ENCODE measurements at regions not wholly inside any gene's neighbourhood (a gene's known extent, or its start where the extent isn't known, plus 50 kb on each side); places are given as distances from the start of the nearest gene placed in this dataset.

DNA sequence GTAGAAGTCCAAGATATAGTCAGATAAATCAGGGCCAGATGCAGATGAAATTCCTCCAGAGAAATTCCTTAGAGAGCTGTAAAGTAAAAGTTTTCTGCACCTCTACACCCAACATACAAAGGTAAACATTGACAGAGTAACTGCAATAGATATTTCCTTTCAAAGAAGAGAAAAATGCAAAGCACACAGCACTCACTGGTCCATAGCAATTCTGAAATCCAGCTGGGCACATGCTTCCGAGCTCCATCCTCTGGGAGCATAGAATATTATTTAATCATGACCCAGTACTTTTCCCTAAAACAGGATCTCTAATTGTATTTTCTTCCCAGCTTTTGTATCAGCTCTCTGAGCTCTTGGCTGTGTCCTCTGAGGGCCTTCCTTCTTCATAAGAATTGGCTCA is 239.5 kb upstream of the IRX3 start:
- ATAC-seq (ENCODE audit: low read depth): no peak
- no peak overlapping the region for H3K27ac Mint-ChIP-seq
- peaks cover 6% of the 10 kb centered on the region for H3K9me3 Mint-ChIP-seq
- H3K4me3 Mint-ChIP-seq: no peak overlapping the region
- H3K4me1 Mint-ChIP-seq: no peaks in the 10 kb centered on the region
- no peak for DNase-seq (ENCODE audit: low spot score in 2 of 2)
- H3K36me3 Mint-ChIP-seq: no peaks in the 10 kb centered on the region
- no peaks in the 10 kb centered on the region for H3K27me3 Mint-ChIP-seq

GRCh38 chr16:54525104-54525503 is 238.5 kb upstream of the IRX3 start:
- Mint-ChIP-seq H3K27me3 (no peaks in the 10 kb centered on the region), H3K9me3 (peaks cover 6% of the 10 kb centered on the region), H3K27ac (no peak overlapping the region), H3K4me3 (no peak overlapping the region), H3K36me3 (no peaks in the 10 kb centered on the region), H3K4me1 (no peaks in the 10 kb centered on the region)
- no peak for DNase-seq (ENCODE audit: low spot score in 2 of 2)
- no peak for ATAC-seq (ENCODE audit: low read depth)

- Mint-ChIP-seq H3K4me3 (no peak overlapping the region), H3K27me3 (no peaks in the 10 kb centered on the region), H3K27ac (no peak overlapping the region), H3K9me3 (peaks cover 6% of the 10 kb centered on the region), H3K36me3 (no peaks in the 10 kb centered on the region), H3K4me1 (no peaks in the 10 kb centered on the region)
- DNase-seq (ENCODE audit: low spot score in 2 of 2): no peak
- ATAC-seq (ENCODE audit: low read depth): no peak
These were observed 236.0 kb upstream of the IRX3 start for GRCh38 chr16:54522584-54522983.

DNA sequence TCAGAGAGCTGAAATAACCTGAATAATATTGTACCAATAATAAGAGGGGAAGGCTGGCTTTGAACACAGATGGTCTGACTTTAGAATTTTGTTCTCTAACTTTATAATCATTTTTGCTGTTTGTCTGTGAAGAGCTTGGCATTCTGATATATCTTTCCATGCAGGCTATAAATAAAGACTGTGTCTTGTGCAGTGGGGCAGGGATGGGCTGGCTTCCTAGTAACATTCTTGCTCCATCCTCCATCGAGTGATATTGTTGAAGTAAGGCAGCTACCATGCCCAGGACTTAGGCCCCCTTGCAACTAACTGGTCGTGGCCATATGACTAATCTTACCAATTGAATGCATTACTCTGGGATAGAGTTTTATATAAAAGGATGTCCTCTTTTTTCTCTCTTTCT is 234.7 kb upstream of the IRX3 start:
- Mint-ChIP-seq H3K9me3 (peaks cover 3% of the 10 kb centered on the region), H3K36me3 (no peaks in the 10 kb centered on the region), H3K27me3 (no peaks in the 10 kb centered on the region), H3K4me1 (no peaks in the 10 kb centered on the region), H3K4me3 (no peak overlapping the region), H3K27ac (no peak overlapping the region)
- ATAC-seq (ENCODE audit: low read depth): no peak
- DNase-seq (ENCODE audit: low spot score in 2 of 2): no peak

- H3K27ac Mint-ChIP-seq: no peak overlapping the region
- no peak overlapping the region for H3K4me3 Mint-ChIP-seq
- ATAC-seq (ENCODE audit: low read depth): no peak
- no peaks in the 10 kb centered on the region for H3K27me3 Mint-ChIP-seq
- no peak for DNase-seq (ENCODE audit: low spot score in 2 of 2)
- H3K9me3 Mint-ChIP-seq: peaks cover 2% of the 10 kb centered on the region
- H3K36me3 Mint-ChIP-seq: no peaks in the 10 kb centered on the region
- H3K4me1 Mint-ChIP-seq: no peaks in the 10 kb centered on the region
These were observed 232.6 kb upstream of the IRX3 start for GRCh38 chr16:54519161-54519695.

- DNase-seq (ENCODE audit: low spot score in 2 of 2) (no peak), ATAC-seq (ENCODE audit: low read depth) (no peak)
- Mint-ChIP-seq H3K4me3 (no peak overlapping the region), H3K4me1 (no peaks in the 10 kb centered on the region), H3K36me3 (no peaks in the 10 kb centered on the region), H3K27ac (no peak overlapping the region), H3K27me3 (no peaks in the 10 kb centered on the region), H3K9me3 (peaks cover 2% of the 10 kb centered on the region)
These were observed 230.6 kb upstream of the IRX3 start for GRCh38 chr16:54517181-54517580.

DNA sequence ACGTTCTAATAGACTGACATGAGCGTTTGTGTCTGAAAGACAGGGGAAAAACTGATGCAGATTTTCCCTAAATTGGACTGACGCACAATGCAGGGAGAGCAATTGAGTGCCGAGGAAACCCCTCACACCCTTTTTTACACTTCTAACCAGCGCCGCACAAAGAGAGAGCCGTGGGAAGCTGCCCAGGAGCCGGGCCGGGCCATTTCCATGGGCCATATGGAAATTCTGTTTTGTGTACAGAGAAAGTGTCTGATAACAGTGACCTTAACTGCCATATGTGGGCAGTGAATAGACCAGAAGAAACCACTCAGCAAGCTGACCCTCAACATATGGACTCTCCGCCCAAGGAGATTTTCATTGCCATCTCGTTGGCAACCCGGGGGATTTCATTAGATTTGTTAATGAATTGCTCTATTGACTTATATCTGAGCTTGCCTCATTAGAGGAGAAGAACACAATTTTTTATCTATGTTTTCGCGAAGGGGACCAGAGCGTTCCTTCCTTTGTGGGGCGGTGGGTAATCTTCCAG is 225.9 kb upstream of the IRX3 start:
- Mint-ChIP-seq H3K9me3 (peaks cover 2% of the 10 kb centered on the region), H3K36me3 (no peaks in the 10 kb centered on the region), H3K4me3 (no peak overlapping the region), H3K27ac (no peak overlapping the region), H3K27me3 (peaks cover 1% of the 10 kb centered on the region), H3K4me1 (no peaks in the 10 kb centered on the region)
- DNase-seq (ENCODE audit: low spot score in 2 of 2) (no peak), ATAC-seq (ENCODE audit: low read depth) (no peak)

DNA sequence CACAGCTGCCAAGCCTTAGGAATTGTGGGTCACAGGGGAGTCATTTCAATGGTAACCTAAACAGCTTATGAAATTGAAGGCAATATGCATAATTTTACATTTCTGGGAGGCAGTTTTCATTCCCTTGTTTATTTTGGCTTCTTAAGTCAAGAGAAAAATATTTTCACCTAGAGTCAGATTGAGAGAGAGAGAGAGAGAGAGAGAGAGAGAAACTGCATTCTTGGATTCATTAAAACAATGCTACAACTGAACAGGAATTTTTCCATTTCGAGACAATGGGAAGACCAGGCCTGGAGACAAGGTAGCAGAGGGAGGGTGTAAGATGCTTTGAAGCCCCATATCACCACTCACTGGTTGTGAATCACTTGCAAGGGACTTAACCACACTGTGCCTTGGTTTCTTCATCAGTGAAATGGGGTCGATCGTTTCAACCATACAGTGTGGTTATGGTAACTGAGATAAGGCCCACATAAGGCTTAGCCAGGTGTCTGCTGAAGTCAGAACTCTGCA is 224.7 kb upstream of the IRX3 start:
- ATAC-seq (ENCODE audit: low read depth) (no peak), DNase-seq (ENCODE audit: low spot score in 2 of 2) (no peak)
- Mint-ChIP-seq H3K4me3 (no peak overlapping the region), H3K27me3 (peaks cover 3% of the 10 kb centered on the region), H3K9me3 (peaks cover under 1% of the 10 kb centered on the region), H3K36me3 (no peaks in the 10 kb centered on the region), H3K27ac (no peak overlapping the region), H3K4me1 (no peaks in the 10 kb centered on the region)

- no peak overlapping the region for H3K4me3 Mint-ChIP-seq
- DNase-seq (ENCODE audit: low spot score in 2 of 2) (no peak), ATAC-seq (ENCODE audit: low read depth) (no peak)
- no peaks in the 10 kb centered on the region for H3K36me3 Mint-ChIP-seq
- peaks cover 2% of the 10 kb centered on the region for H3K9me3 Mint-ChIP-seq
- H3K27ac Mint-ChIP-seq: no peak overlapping the region
- H3K4me1 Mint-ChIP-seq: no peaks in the 10 kb centered on the region
- peaks cover 4% of the 10 kb centered on the region for H3K27me3 Mint-ChIP-seq
These were observed 224.2 kb upstream of the IRX3 start for GRCh38 chr16:54510685-54511221.

DNA sequence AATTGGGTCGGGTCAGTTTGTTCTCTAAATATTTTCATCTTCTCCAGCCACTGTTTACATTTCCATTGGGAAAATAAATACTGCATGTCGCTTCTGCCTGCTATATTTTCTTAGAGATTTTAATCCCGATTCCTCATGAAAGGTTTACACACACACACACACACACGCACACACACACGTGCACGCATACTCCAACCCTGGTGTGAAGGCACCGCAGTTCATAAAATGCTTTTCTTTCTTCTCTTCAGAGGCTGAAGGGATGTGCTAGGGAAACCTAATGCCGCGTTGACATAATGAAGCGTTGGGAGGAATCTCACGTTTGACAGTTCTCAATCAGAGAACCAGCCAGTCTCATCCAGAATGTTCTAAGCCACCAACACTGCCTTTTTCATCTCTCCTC is 222.9 kb upstream of the IRX3 start:
- no peak overlapping the region for H3K27ac Mint-ChIP-seq
- ATAC-seq (ENCODE audit: low read depth): no peak
- H3K27me3 Mint-ChIP-seq: peaks cover 4% of the 10 kb centered on the region
- H3K4me3 Mint-ChIP-seq: no peak overlapping the region
- H3K36me3 Mint-ChIP-seq: no peaks in the 10 kb centered on the region
- DNase-seq (ENCODE audit: low spot score in 2 of 2): no peak
- H3K4me1 Mint-ChIP-seq: no peaks in the 10 kb centered on the region
- peaks cover 3% of the 10 kb centered on the region for H3K9me3 Mint-ChIP-seq

GRCh38 chr16:54508351-54508750 is 221.8 kb upstream of the IRX3 start:
- Mint-ChIP-seq H3K36me3 (no peaks in the 10 kb centered on the region), H3K4me3 (no peak overlapping the region), H3K27ac (no peak overlapping the region), H3K9me3 (peaks cover 3% of the 10 kb centered on the region), H3K27me3 (peaks cover 4% of the 10 kb centered on the region), H3K4me1 (no peaks in the 10 kb centered on the region)
- ATAC-seq (ENCODE audit: low read depth) (no peak), DNase-seq (ENCODE audit: low spot score in 2 of 2) (no peak)

GRCh38 chr16:54506741-54507500 is 220.3 kb upstream of the IRX3 start:
- DNase-seq (ENCODE audit: low spot score in 2 of 2) (no peak), ATAC-seq (ENCODE audit: low read depth) (no peak)
- Mint-ChIP-seq H3K27ac (no peak overlapping the region), H3K9me3 (peaks cover 3% of the 10 kb centered on the region), H3K27me3 (peaks cover 4% of the 10 kb centered on the region), H3K36me3 (no peaks in the 10 kb centered on the region), H3K4me1 (no peaks in the 10 kb centered on the region), H3K4me3 (no peak overlapping the region)

DNA sequence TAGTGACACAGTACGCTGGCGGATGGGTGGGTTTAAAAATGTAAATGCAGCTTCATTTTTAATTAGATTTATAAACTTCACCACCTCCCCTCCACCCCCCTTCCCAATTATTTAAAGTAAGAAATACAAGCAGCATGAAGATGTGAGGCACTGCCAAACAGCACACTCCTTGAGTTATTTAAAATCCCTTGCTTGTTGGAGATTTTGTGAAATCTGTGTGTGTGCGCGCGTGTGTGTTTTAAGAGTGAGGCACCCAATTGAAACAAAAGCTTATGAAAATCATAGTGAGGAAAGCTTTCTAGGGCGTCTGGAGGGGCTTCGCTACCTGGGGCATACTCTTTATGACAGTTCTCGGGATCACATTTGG is 219.6 kb upstream of the IRX3 start:
- peaks cover 5% of the 10 kb centered on the region for H3K27me3 Mint-ChIP-seq
- no peak for ATAC-seq (ENCODE audit: low read depth)
- no peak overlapping the region for H3K27ac Mint-ChIP-seq
- no peak overlapping the region for H3K4me3 Mint-ChIP-seq
- no peak for DNase-seq (ENCODE audit: low spot score in 2 of 2)
- no peaks in the 10 kb centered on the region for H3K4me1 Mint-ChIP-seq
- no peaks in the 10 kb centered on the region for H3K36me3 Mint-ChIP-seq
- H3K9me3 Mint-ChIP-seq: peaks cover 4% of the 10 kb centered on the region

GRCh38 chr16:54505549-54506213 is 219.1 kb upstream of the IRX3 start:
- no peaks in the 10 kb centered on the region for H3K4me1 Mint-ChIP-seq
- DNase-seq (ENCODE audit: low spot score in 2 of 2): no peak
- no peak overlapping the region for H3K4me3 Mint-ChIP-seq
- H3K36me3 Mint-ChIP-seq: no peaks in the 10 kb centered on the region
- peaks cover 4% of the 10 kb centered on the region for H3K9me3 Mint-ChIP-seq
- H3K27ac Mint-ChIP-seq: no peak overlapping the region
- no peak for ATAC-seq (ENCODE audit: low read depth)
- peaks cover 5% of the 10 kb centered on the region for H3K27me3 Mint-ChIP-seq
